HG02943 (cell line): ENCODE measurements at regions not wholly inside any gene's neighbourhood (a gene's known extent, or its start where the extent isn't known, plus 50 kb on each side); places are given as distances from the start of the nearest gene placed in this dataset.

Experiments used
- ATAC-seq: cut with Tn5 transposase; IDR thresholded peaks from one replicate; pipeline ENCODE4 v1.9.1; 2021; ENCODE audit warnings: mild to moderate bottlenecking, low read depth, moderate library complexity; ENCODE audit not compliant: unreplicated experiment

GRCh38 chr6:137434640-137435039, 59.6 kb downstream of the OLIG3 start:
- ATAC-seq = no peak

- no peak for ATAC-seq
These were observed 62.1 kb downstream of the OLIG3 start for GRCh38 chr6:137432054-137432611.

GRCh38 chr6:137430954-137431353, 63.2 kb downstream of the OLIG3 start:
- no peak for ATAC-seq

- ATAC-seq = no peak
These were observed 66.4 kb downstream of the OLIG3 start for GRCh38 chr6:137427656-137428290.

- ATAC-seq = no peak
These were observed 68.0 kb downstream of the OLIG3 start for GRCh38 chr6:137426007-137426689.

- ATAC-seq = no peak
These were observed 69.9 kb downstream of the OLIG3 start for GRCh38 chr6:137424251-137424650.

GRCh38 chr6:137423451-137424168, 70.6 kb downstream of the OLIG3 start:
- no peak for ATAC-seq

GRCh38 chr6:137417396-137417795, 76.8 kb downstream of the OLIG3 start:
- no peak for ATAC-seq

- ATAC-seq = no peak
These were observed 77.7 kb downstream of the OLIG3 start for GRCh38 chr6:137416376-137417109.

- no peak for ATAC-seq
These were observed 78.4 kb downstream of the OLIG3 start for GRCh38 chr6:137415834-137416190.

GRCh38 chr6:137415127-137415833, 78.9 kb downstream of the OLIG3 start:
- peak; percentile 77 for ATAC-seq

GRCh38 chr6:137414599-137414998, 79.6 kb downstream of the OLIG3 start:
- ATAC-seq = no peak

- no peak for ATAC-seq
These were observed 80.7 kb downstream of the OLIG3 start for GRCh38 chr6:137413482-137413881.

GRCh38 chr6:137412562-137412961, 81.6 kb downstream of the OLIG3 start:
- ATAC-seq = no peak

GRCh38 chr6:137409266-137409777, 84.9 kb downstream of the OLIG3 start:
- ATAC-seq = no peak

- no peak for ATAC-seq
These were observed 86.4 kb downstream of the OLIG3 start for GRCh38 chr6:137407816-137408215.

- ATAC-seq = no peak
These were observed 88.4 kb downstream of the OLIG3 start for GRCh38 chr6:137405806-137406205.

- ATAC-seq = no peak
These were observed 90.3 kb downstream of the OLIG3 start for GRCh38 chr6:137403855-137404254.

GRCh38 chr6:137403443-137403842, 90.8 kb downstream of the OLIG3 start:
- no peak for ATAC-seq

GRCh38 chr6:137402143-137402680, 92.0 kb downstream of the OLIG3 start:
- no peak for ATAC-seq
